NCI-H345 treated with DMSO at 0.1 percent for 48 hours (cell line): ENCODE measurements at regions not wholly inside any gene's neighbourhood (a gene's known extent, or its start where the extent isn't known, plus 50 kb on each side); places are given as distances from the start of the nearest gene placed in this dataset.

Experiments
- DNase-seq: peaks from one replicate; lab custom pipeline; 2025; ENCODE audit not compliant: unreplicated experiment; lab: John Stamatoyannopoulos, UW

DNA sequence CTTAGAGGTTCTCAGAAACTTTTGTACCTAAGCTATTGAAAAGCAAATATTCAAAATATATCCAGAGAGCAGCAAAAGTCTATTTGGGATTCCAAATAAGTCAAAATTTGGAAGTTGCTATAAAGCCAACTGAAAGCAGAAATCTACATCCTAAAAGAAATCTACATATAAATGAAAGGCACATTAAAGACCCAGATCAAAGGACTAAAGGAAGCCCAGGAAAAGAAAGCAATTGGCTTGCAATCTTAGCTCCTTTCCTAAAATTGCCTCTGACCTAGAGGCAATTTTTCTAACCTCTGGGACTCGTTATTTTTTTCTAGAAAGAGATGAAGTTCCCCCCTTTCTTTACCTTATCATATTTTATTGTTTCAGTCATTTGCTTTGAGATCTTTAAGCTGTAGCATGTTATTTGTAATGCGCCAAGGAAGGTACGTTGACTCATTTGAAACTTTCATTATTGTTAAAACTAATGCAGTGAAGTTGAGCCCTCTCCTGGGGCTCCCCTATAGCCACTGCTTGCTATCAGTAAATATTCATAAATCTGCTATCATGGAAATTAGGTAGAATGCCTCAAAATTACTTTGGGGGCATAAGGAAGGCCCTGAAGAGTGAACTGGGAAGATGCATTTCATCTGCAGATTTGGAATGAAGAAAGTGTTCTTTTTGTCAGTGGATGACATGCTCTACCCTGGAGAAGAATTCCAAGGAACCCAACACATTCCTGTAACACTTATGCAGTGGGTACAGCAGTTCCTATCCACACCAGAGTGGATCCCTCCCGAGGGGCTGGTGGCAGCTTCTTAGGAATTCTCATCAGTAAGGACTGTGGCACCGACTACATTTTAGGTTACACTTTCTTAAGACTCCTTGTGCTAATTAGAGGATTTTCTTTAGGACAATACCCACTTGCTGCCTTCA, 177.8 kb upstream of the IGFBP7 start:
- DNase-seq: no peak

DNA sequence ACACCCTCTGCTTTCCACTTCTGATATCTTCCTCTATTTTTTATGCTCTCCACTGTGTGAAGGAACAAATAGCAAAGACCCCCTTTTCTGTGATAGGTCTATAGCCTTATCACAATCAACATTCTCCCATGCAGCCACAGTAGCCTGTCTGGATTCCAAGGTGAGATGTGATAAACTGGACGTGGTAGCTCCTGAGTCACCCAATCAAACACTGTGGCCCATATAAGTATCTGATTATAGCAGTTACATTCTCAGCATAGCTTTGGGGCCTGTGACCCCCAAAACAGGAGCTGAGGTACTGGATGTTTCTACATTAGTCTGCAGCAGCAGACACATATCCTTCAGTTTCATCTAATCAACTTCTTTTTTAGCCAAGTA, 172.7 kb upstream of the IGFBP7 start:
- DNase-seq: no peak

DNA sequence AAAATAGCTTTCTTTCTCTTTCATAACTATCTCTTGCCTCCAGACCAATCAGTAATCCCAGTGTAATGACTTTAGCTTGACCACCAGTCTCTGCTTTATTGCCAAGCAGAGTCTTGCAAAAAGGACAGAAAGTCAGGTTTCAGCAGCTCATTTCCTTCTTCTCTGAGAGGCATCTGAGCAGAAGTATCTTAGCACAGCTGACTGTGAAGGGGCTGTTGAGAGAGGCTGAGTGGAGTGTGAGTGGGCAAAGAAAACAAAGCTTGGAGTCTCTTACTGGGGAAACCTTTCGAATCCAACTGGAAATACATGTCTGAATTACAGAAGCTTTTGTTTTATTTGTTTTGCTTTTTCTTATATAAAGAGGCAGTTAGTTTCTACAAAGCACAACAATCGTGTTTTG, 170.3 kb upstream of the IGFBP7 start:
- DNase-seq: no peak

DNA sequence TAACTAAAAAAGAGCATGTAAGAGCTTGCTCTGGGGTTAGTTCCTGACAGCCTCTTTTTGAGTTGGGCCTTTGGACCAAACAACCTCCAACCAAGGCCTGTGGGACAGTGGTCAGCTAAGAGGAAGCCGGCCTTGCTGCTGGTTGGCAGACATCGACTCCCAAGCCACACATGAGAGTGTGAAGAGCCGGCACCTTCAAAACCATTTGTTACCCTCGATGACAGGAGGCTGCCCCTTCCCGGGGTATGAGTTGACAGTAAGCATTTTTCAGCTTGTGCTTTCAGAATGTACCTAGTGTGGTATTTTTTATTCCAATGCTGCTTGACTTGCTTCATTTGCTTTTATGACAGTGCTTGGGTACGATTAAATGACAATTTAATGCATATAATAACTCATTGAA, 168.6 kb upstream of the IGFBP7 start:
- DNase-seq: no peak

DNA sequence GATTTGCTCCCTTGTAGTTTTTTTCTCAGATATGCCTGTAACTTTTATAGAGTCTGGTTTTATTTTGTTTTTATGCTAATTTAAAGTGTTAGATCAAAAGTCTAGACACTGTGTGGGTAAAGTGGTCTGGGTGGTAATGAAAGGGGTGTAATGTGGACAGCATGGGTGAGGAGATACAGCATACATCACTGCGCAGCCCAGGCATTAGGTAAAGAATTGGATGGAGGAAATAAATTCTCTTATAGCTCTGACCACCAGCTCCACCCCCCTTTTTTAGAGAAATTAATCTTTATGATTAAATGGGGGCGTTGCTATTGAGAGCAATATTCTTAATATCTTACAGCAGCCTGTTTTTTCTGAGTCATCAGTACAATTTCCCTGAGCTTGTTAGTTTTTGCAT, 163.9 kb upstream of the IGFBP7 start:
- no peak for DNase-seq

DNA sequence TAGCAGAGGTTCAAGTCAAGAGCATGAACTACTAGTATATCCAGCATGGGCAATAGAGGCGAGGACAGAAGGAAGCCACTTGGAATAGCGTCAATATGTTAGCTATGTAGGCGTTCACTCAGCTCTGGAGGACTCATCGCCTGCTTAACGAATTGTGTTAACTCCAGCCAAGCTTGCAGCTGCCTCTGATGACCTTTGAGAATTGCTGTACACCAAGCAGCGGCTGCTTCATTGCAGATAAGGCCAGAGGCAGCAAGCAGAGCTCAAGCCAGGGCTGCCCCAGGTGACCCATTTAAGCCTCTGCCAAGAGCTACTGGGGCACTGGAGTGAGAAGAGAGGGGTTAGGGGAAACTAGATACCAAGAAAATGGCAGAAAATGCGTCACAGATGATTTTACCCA, 160.2 kb upstream of the IGFBP7 start:
- DNase-seq: no peak

DNA sequence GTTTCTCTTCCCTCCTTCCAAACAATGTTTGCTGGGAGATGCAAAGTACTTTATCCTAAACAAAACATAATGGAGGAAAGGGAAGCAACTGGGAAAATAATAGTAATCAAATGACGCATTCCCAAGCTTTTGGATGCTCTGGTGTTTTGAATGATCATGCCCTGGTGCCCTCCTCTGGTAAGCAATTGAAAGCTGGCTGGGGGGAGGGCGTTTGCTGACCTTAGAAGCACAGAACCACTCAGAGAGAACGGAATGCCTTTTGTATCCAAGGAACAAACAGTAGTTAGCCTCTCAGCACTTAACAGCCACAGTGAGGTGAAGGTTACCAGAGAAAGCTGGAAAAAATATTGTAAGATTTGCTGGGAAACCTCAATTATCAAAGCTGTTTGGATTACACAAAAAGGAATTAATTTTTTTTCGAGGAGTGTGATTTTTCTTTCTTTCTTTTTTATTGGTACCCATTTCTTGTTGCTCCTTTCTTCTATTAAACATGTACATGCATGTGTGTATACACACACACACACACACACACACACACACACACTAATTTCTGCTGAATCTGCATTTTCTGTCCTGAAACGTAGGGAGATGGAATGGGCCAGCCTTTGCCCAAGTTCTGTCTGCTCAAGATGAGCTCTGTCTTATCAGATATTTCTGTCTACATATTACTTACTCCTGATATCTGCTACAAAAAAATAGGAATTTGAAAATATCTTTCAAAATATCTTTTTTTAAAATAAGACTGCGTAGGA, 155.8 kb upstream of the IGFBP7 start:
- DNase-seq: no peak

DNA sequence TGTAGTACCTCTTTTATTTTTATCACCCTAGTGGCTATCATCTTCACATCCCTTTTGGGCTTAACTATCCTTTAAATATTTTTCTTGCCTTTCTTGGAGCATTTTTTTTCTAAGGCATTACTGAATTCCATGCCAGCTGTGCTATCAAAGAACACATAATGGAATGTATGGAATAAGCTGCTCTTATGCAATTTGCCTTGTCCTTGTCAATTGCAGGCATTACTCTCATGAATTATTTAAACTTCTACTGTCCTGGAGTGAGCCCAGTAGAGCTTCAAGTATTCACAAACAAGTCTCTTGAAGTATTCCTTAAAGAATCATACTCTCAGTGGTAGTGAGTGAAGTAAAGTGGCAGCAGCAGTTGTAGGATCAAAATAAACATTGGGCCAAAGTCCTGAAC, 144.6 kb upstream of the IGFBP7 start:
- DNase-seq: no peak

DNA sequence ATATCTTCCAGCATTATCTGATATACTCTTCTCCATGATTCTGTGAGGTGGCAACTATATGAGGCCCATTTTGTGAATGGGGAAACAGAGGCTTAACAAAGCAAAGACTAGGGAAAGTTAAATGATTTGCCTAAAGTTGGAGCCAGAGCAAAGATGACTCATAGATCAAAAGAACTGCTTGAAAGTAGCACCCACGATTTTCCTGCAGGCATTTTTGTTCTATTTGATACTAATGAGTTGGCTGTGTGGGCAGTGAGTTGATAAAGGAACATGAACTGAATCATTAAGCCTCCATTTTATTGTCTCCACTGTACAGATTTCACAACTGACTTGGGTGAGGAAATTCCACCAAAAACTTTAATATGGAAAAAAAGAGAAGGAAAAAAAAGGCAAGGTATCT, 138.9 kb upstream of the IGFBP7 start:
- no peak for DNase-seq

DNA sequence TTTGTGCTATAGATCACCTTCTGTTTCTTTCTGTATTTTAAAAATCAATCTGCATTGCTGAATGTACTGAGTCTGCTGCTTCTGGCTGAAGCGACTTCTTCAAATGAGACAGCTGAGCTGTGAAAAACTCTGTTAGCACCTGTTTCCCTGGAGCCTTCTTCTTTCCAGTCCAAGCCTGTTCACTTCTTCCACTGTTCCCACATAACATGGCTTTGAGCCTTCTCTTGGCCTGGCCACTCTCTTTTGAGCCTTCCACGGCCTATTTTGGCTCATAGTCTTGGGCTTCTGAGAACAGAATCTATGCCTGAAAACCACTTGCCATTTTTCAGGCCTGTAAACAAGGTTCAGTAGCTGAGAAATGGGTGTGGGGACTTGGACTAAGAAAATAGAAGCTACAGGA, 132.9 kb upstream of the IGFBP7 start:
- no peak for DNase-seq

DNA sequence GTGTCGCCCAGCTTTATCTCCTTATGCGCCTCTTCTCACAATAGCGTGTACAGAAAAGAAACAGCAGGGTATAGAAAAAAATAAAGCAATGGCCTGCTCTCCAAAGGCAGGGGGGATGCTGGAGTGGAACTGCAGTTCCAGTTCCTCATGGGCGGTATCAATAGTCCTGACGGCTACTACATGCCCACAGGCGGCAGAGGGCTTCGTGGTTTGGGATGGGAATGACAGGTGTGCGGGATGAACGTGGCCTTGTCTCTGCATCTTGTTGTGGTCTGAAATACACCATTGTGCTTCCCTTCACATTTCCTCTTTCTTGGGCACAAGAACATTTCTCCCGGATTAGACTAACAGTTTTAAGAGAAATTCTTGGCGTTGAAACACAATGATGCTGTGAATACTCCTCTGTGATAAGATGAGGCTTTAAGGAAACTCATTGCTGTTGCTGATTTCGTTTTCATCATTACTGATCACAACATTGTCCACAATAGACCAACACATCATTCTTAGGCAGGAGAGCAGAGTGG, 124.1 kb upstream of the IGFBP7 start:
- DNase-seq: no peak

DNA sequence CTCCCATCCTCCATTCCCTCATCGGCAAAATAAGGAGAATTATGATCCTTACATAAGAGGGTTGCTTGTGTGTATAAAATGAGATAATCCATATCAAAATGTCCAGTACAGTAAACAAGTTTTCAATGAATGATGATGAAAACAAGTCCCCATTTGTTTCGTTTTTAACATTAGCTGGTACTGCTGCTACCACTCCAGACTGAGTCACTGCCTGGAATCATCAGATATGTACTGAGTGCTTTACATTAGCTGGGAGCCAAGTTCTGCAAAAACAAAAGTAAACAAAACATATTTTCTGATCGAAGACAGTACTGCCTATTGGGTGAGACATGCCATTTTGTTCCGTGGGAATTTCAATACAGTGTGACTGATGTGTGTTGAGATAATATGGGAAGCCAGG, 123.2 kb upstream of the IGFBP7 start:
- no peak for DNase-seq

DNA sequence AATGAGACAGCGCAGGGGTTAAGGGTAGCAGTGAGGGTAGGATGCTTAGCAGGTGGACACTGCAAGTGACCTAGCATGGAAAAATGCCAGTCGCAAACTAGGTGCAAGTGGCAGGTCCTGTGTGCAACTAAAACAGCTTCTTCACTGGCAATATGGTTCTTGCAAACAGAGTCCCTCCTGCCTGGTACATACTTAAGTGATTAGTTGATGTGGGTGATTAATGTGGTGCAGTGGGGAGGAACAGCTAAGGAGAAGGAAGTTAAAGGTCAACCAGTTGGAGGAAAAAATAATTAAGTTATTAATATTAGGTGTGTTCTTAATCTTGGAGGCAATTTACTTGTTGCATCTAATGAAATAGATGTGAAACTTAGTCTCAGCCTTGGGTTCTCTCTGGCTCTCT, 121.6 kb upstream of the IGFBP7 start:
- no peak for DNase-seq

DNA sequence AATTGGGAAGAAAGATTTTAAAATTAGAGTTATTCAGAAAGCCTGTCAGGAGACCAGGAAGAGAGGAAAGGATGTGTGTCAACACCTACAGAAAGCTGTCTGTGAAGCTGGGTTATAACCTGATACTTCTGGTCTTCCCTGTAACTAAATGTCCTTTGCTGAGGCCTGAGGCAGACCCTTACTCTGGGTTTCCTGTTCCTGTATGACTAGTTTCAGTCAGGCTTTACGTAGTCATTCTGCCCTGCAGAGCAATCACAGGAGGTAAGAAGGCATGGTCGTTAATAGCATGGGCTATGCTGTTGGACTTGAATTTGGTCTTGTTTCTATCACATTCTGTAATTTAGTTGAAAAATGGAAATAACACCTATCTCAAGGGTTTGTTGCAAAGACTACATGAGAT, 110.5 kb upstream of the IGFBP7 start:
- DNase-seq: no peak

DNA sequence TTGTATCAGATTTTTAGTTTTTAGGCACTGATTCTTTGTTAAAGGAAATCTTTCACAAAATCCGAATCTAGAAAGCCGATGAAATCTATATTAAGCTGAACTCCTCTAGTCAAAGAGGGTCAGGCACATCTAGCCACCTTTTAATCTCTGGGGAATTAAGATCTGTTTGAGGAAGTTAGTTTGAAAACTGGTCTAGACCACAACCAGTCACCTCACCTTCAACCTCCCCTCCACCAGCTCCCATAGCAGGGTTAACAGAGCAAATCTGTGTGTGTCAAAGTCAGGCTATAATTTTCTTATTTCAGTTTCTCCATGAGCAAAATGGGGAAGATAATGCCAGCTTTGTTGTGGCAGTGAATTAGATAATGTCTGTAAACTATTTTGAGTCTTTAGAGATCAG, 110.0 kb upstream of the IGFBP7 start:
- no peak for DNase-seq

DNA sequence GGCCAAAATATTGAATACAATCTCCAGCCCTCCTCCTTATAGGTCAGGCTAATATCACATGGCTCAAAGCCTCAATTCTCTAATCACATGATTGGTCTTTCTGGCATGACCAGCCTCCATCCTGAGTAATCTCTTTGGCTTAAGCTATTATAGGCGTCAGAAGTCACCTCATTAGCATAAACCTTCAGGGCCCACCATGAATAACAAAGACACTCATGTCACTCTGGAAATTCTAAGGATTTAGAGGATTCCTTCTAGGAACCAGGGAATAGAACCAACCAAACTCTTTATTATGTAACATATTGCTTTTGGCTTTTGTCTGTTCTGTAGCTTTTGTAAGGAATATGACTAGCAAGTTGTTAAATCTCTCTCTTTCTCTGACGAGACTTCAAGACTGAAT, 109.2 kb upstream of the IGFBP7 start:
- no peak for DNase-seq

DNA sequence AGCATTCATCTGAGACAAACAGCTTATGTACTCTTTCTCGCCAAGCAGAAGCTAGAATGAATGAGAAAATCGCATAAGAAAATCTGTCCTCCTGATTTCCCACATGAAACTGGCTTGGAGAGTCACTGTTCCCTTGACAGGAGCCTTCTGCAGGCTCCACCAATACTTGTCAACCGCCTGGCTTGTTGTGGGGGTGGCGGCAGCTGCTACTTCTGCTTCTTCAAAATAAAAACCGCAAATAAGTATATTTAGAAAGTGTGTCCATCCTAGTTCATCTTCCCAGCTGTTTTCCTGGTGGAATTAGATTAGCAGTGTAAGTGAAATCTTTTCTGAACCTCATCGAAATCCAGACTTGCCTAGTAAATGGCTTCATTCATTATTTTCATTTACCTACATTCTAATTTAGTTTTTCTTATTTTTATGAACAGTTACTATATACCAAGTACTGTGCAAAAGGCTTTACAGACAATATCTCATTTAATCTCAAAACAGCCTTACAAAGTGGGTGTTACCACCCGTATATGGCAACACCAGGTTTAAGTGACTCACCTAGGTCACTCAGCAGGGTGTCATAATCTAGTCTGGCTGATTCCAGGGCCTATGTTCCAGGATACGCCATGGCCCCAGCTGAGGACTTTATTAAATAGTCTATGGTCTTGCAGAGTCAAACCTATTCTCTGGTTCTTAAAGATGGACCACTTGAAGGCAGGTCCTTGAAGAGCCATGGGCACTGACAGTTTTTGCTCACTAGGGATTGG, 104.6 kb upstream of the IGFBP7 start:
- no peak for DNase-seq

DNA sequence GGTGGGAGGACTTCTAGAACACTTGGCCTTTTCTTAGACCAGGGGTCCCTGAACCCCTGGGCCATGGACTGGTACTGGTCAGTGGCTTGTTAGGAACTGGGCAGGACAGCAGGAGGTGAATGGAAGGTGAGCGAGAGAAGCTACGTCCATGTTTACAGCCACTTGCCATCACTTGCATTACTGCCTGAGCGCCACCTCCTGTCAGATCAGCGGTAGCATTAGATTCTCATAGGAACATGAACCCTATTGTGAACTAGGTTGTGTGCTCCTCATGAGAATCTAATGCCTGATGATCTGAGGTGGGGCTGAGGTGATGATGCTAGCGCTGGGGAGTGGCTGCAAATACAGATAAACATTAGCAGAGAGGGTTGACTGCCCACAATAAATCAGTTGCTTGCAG, 100.9 kb upstream of the IGFBP7 start:
- DNase-seq: no peak

DNA sequence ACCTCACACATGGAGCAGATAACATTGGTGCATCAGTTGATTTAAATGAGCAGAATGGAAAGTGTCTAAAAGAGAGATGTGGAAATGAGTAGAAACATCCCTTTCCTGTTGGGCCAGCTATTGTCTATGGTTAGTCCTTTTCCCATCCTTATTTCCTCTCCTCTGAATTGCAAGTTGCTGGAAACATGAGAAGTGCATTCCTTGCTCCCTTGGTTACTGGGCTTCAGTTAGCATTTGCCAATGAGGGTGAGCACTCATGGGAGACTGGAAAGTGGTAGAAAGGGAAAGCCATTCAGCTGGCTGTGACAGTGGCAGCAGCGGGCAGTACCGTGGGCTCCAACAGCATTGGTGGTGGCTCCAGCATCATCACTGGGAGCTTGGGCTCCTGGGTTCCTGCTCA, 96.0 kb upstream of the IGFBP7 start:
- no peak for DNase-seq

DNA sequence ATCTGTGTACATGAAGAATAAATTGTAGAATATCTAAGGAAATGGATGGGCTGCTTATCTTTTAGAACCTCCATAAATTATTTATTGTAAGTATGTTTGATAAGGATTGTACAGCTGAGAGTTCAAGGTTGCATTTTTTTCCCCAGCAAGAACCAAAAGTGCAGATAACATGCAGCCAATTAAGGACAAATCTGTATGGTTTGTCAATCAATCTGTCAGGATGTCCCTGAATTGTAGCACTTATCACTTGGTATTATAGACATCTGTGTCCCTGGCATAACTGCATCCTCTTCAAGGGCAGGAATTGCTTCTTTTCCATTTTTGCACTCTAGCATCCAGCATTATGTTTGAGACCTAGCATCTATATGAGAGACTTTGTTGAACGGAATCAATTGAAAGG, 95.4 kb upstream of the IGFBP7 start:
- DNase-seq: no peak

DNA sequence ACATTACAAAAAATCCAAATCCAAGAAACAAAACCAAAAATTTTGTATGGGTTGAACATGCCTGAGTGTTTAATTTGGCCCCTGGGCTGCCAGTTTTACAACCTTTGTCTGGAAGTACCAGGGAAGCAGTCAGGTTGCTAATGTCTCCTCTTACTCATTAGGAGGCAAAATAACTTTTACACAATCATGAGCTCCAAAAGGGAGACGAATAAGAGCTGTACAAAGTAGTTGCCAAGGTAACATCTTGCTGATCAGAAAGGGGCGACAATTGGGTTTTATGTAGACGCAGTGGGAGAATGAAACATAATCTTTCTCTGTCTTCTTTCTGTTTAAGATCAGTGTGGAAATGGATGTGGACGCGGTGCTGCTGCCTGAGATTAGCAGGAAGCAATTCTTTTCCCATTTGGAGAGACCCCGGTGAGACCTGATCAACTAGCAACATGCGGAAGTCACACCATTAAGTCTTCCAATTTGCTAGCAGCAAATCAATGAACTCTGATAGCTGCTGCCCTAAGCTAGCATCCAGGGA, 90.7 kb upstream of the IGFBP7 start:
- DNase-seq: no peak
